ENCODE measurements at regions not wholly inside any gene's neighbourhood (a gene's known extent, or its start where the extent isn't known, plus 50 kb on each side); places are given as distances from the start of the nearest gene placed in this dataset.
A peak's percentile ranks its signal among the peaks of the same experiment; 100 is the strongest.

- H3K27me3 ChIP-seq = no peaks in the 10 kb centered on the region
These were observed 122.3 kb downstream of the THBS2 start for GRCh38 chr6:169131390-169131789.

DNA sequence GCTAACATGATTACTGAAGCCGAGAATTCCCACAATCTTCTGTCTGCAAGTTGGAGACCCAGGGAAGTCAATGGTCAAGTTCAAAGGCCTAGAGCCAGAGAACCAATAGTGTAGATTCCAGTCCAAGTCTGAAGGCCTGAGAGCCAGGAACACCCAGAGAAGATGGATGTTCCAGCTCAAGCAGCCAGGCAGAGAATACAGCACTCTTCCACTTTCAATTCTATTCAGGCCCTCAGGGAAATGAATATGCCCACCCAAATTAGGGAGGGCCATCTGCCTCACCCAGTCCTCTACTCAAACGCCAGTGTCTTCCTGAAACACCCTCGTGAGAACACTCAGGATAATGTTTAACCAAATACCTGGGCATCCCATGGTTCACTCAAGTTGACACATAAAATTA lies 123.5 kb downstream of the THBS2 start:
- DNase-seq = no peak
- Histone ChIP-seq H3K4me1 (peaks cover 0 to 24% (median 13%) of the 10 kb centered on the region in 4 donors), H3K27ac (no peak overlapping the region), H3K36me3 (no peaks in the 10 kb centered on the region), H3K27me3 (no peaks in the 10 kb centered on the region), H3K4me3 (no peak overlapping the region), H3K9me3 (no peaks in the 10 kb centered on the region)
- intact Hi-C loops (cut with DNase I) = no loop called here
- TF ChIP-seq POLR2AphosphoS5 (IDR thresholded peaks at IDR 0.05) (no peak), POLR2A (IDR thresholded peaks at IDR 0.05) (no peak), EP300 (IDR thresholded peaks at IDR 0.05) (no peak)
- TF ChIP-seq, protein P1, sequence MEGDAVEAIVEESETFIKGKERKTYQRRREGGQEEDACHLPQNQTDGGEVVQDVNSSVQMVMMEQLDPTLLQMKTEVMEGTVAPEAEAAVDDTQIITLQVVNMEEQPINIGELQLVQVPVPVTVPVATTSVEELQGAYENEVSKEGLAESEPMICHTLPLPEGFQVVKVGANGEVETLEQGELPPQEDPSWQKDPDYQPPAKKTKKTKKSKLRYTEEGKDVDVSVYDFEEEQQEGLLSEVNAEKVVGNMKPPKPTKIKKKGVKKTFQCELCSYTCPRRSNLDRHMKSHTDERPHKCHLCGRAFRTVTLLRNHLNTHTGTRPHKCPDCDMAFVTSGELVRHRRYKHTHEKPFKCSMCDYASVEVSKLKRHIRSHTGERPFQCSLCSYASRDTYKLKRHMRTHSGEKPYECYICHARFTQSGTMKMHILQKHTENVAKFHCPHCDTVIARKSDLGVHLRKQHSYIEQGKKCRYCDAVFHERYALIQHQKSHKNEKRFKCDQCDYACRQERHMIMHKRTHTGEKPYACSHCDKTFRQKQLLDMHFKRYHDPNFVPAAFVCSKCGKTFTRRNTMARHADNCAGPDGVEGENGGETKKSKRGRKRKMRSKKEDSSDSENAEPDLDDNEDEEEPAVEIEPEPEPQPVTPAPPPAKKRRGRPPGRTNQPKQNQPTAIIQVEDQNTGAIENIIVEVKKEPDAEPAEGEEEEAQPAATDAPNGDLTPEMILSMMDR (IDR thresholded peaks at IDR 0.05) = no peak
- 46 to 73% methylated on average over 3 of the region's 3 CpGs for WGBS, 2 donors

More at GRCh38 chr6:169131390-169131789, 122.3 kb downstream of the THBS2 start:
- Histone ChIP-seq H3K36me3 (no peaks in the 10 kb centered on the region), H3K4me1 (peaks cover 0 to 24% (median 13%) of the 10 kb centered on the region in 4 donors), H3K27ac (peak overlapping the region in 3 of 4 donors; percentile 34 to 55 (median 43)), H3K9me3 (no peaks in the 10 kb centered on the region), H3K4me3 (no peak overlapping the region)
- 84 to 88% methylated on average over 3 of the region's 3 CpGs for WGBS, 2 donors
- DNase-seq = no peak
- no peak for TF ChIP-seq POLR2A (IDR thresholded peaks at IDR 0.05)
- TF ChIP-seq POLR2AphosphoS5 (IDR thresholded peaks at IDR 0.05) = no peak
- no peak for TF ChIP-seq EP300 (IDR thresholded peaks at IDR 0.05)
- TF ChIP-seq, protein P1 (IDR thresholded peaks at IDR 0.05) = no peak
- intact Hi-C loops (cut with DNase I) = no loop called here

DNA sequence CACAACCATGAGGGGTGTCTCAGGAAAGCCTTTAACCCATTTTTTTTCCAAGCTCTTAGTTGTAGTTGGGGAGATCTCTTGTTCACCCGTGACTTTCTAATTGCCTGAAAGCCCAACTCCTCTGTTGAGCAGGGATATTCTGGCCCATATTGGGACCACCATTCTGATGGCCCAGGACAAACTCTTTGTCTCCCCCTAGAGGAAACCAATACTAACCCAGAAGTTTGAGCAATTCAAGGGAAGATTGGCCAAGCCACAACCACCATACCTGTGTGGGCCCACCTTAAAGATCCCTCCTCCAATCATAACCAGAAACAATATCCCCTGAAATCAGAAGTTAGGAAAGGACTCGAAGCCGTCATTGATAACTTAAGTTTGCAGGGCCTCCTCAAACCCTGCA lies 132.6 kb downstream of the THBS2 start:
- no peak overlapping the region for H3K27ac ChIP-seq
- no peaks in the 10 kb centered on the region for H3K36me3 ChIP-seq
- H3K9me3 ChIP-seq = no peaks in the 10 kb centered on the region
- no peak for DNase-seq
- intact Hi-C loops (cut with DNase I) = no loop called here
- TF ChIP-seq, protein P1 (IDR thresholded peaks at IDR 0.05) = no peak
- TF ChIP-seq EP300 (IDR thresholded peaks at IDR 0.05) (no peak), POLR2AphosphoS5 (IDR thresholded peaks at IDR 0.05) (no peak), POLR2A (IDR thresholded peaks at IDR 0.05) (no peak)
- no peak overlapping the region for H3K4me3 ChIP-seq
- WGBS, 2 donors = 95% methylated on average over 3 of the region's 3 CpGs
- H3K27me3 ChIP-seq = no peaks in the 10 kb centered on the region
- H3K4me1 ChIP-seq = no peaks in the 10 kb centered on the region

DNA sequence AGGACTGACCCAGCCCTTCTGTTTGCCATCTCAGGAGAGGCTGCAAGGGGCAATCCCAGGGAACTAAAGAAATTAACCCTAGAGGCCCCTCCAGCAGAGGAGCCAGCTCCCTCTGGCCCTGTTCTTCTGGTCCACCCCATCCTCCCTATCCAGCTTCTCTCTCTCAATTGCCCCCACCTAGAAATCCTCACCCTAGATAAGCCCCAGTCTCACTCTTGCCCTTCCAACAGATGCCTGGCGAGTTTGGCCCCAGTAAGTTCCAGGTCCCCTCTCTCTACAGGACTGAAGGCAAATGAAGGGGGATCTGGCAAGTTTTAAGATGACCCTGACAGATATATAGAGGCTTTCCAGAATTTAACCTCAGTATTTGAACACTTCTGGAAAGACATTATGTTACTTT lies 134.0 kb downstream of the THBS2 start:
- Histone ChIP-seq H3K4me3 (no peak overlapping the region), H3K27ac (no peak overlapping the region), H3K9me3 (no peaks in the 10 kb centered on the region), H3K36me3 (no peaks in the 10 kb centered on the region), H3K27me3 (no peaks in the 10 kb centered on the region), H3K4me1 (no peaks in the 10 kb centered on the region)
- DNase-seq = no peak
- WGBS, 2 donors = 84 to 87% methylated on average over 1 of the region's 1 CpG
- intact Hi-C loops (cut with DNase I) = no loop called here
- no peak for TF ChIP-seq POLR2AphosphoS5 (IDR thresholded peaks at IDR 0.05)
- TF ChIP-seq, protein P1 (IDR thresholded peaks at IDR 0.05) = no peak
- no peak for TF ChIP-seq POLR2A (IDR thresholded peaks at IDR 0.05)
- TF ChIP-seq EP300 (IDR thresholded peaks at IDR 0.05) = no peak

DNA sequence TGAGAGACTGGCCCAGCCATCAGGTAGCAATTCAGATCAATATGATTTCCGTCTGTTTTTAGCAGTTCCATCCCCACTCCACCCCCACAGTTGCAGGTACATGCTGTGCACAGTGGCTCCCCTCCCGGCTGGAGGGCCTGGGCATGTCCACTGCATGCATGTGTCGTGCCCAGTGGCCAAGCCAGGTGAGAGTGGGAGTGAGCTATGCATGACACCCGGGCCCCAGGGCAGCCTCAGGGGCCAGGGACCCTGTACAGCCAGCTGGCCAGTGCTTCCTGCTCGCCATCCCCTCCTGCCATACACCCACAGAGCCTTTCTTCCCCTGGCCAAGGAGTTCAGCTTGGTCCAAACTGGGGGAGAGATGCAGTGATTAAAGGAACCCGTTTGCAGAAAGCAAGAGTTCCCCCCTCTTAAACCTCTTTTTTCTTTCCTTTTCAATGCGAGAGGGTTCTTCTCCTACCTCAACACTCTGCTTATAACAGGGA lies 135.3 kb downstream of the THBS2 start:
- WGBS, 2 donors = 80 to 81% methylated on average over 7 of the region's 7 CpGs
- TF ChIP-seq, protein P1 (IDR thresholded peaks at IDR 0.05) = no peak
- TF ChIP-seq POLR2AphosphoS5 (IDR thresholded peaks at IDR 0.05) (no peak), EP300 (IDR thresholded peaks at IDR 0.05) (no peak), POLR2A (IDR thresholded peaks at IDR 0.05) (no peak)
- no peak for DNase-seq
- Histone ChIP-seq H3K36me3 (no peaks in the 10 kb centered on the region), H3K9me3 (no peaks in the 10 kb centered on the region), H3K27me3 (no peaks in the 10 kb centered on the region), H3K4me1 (no peaks in the 10 kb centered on the region), H3K4me3 (no peak overlapping the region), H3K27ac (no peak overlapping the region)
- intact Hi-C loops (cut with DNase I) = no loop called here
